ENCODE measurements at regions not wholly inside any gene's neighbourhood (a gene's known extent, or its start where the extent isn't known, plus 50 kb on each side); places are given as distances from the start of the nearest gene placed in this dataset.

- ChIA-PET POLR2A (no interaction called here), CTCF (ENCODE audit: low intra/inter-chr PET ratio) (no interaction called here)
- Histone ChIP-seq H3K4me1 (replicated peaks in 1 of 2; ENCODE audit: control insufficient read depth in 2 of 2, insufficient read depth in 2 of 2, low read length in 2 of 2) (no peaks in the 10 kb centered on the region; a peak in 1 of 5 replicates), H3K4me3 (no peak overlapping the region), H3K9ac (ENCODE audit: insufficient read depth in 1 of 2, low read depth in 2 of 2, low read length in 2 of 2) (no peak overlapping the region), H3K27ac (ENCODE audit: extremely low read depth, low read depth, low read length) (no peak overlapping the region), H3K36me3 (ENCODE audit: control insufficient read depth, insufficient read depth, low read length) (no peaks in the 10 kb centered on the region), H3K27me3 (ENCODE audit: control insufficient read depth in 2 of 2, insufficient read depth in 2 of 2, low read length in 2 of 2) (peaks cover 0 to 5% of the 10 kb centered on the region in 2 experiments; a peak in 2 of 5 replicates), H4K20me1 (replicated peaks; ENCODE audit: control insufficient read depth, insufficient read depth, low read length) (no peaks in the 10 kb centered on the region), H2AFZ (ENCODE audit: low read depth, low read length) (no peak overlapping the region), H3K9me1 (ENCODE audit: control insufficient read depth, insufficient read depth, low read length) (no peaks in the 10 kb centered on the region), H3K9me3 (replicated peaks; ENCODE audit: control insufficient read depth, insufficient read depth, low read depth, low read length) (no peaks in the 10 kb centered on the region), H3K4me2 (ENCODE audit: insufficient read depth, low read length) (no peak overlapping the region), H3K79me2 (ENCODE audit: control insufficient read depth, insufficient read depth, low read length) (no peaks in the 10 kb centered on the region)
- 0% methylated on average over 1 of the region's 1 CpG for WGBS (ENCODE audit: insufficient coverage, low coverage, missing lambda C conversion rate)
- intact Hi-C loops (cut with micrococcal nuclease), result no loop called here
- no peak for ATAC-seq
- FAIRE-seq, result no peak
- in situ Hi-C loops (cut with MboI), result no loop called here
- no TSS peak for BruUV-seq (replicated peaks)
- no peak for TF ChIP-seq RBBP5 (IDR thresholded peaks at IDR 0.05; ENCODE audit: borderline replicate concordance, insufficient read depth, low read length, poor library complexity, severe bottlenecking)
- no peak for TF ChIP-seq XRCC4 (IDR thresholded peaks at IDR 0.05; ENCODE audit: extremely low read depth, insufficient read depth, insufficient read length)
- TF ChIP-seq ZNF408 (CRISPR knock-in tag; IDR thresholded peaks at IDR 0.05; ENCODE audit: low read depth), result no peak
- no peak for TF ChIP-seq ZSCAN29 (IDR thresholded peaks at IDR 0.05)
- TF ChIP-seq CTBP1 (IDR thresholded peaks at IDR 0.05; ENCODE audit: borderline replicate concordance), result no peak
- TF ChIP-seq KDM2B (CRISPR knock-in tag; IDR thresholded peaks at IDR 0.05), result no peak
- no peak for TF ChIP-seq ZNF696 (CRISPR knock-in tag; conservative IDR thresholded peaks at IDR 0.05)
- no peak for TF ChIP-seq KHSRP (IDR thresholded peaks at IDR 0.05)
- no peak for TF ChIP-seq BACH1 (tag; IDR thresholded peaks at IDR 0.05)
- no peak for TF ChIP-seq CC2D1A (IDR thresholded peaks at IDR 0.05)
- TF ChIP-seq ZNF668 (CRISPR knock-in tag; IDR thresholded peaks at IDR 0.05), result no peak
- no peak for TF ChIP-seq MBD1 (CRISPR knock-in tag; IDR thresholded peaks at IDR 0.05)
- DNase-seq (ENCODE audit: extremely low read depth in 1 of 4, low spot score in 3 of 4), result no peak
These were observed 52.5 kb upstream of the PFN2 start for GRCh38 chr3:150023239-150023636.
